M059J (cell line): ENCODE measurements at regions not wholly inside any gene's neighbourhood (a gene's known extent, or its start where the extent isn't known, plus 50 kb on each side); places are given as distances from the start of the nearest gene placed in this dataset.

Experiments
- DNase-seq: peaks from one replicate; pipeline ENCODE4 v3.0.0-alpha.2; 2012; ENCODE audit warnings: low read depth

GRCh38 chr3:157626817-157627216, 123.6 kb upstream of the VEPH1 start:
- DNase-seq: no peak

DNA sequence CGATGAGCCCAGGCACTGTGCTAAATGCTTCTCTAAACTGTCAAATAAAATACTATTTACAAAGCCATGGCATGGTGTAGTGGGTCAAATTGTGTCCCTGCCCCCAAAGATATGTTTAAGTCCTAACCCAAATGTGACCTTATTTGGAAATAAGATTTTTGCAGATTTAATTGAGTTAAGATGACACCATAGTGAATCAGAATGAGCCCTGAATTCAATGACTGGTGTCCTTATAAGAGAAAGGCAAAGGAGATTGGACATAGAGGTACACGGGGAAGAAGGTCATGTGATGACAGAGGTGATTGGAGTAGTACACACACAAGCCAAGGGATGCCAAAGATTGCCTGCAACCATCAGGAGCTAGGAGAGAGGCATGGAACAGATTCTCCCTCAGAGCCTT, 121.6 kb upstream of the VEPH1 start:
- peak; percentile 54 for DNase-seq

DNA sequence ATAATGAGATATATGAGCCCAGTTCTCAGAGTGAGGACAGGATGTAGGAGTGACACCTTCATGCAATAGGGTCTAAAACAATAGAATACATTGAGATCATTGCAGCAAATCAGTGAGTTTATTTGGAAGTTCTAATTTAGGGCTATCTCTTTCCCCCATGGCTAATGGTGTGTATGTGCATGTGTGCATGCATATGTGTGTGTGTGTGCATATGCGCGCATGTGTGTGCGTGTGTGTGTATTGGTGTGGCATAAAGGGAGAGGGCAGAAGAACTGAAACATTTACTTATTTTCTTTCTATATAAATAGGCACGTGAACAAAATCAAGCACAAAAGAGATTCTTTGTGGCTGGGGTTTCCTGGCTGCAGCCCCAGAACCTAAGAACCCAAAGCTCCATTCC, 115.7 kb upstream of the VEPH1 start:
- no peak for DNase-seq

DNA sequence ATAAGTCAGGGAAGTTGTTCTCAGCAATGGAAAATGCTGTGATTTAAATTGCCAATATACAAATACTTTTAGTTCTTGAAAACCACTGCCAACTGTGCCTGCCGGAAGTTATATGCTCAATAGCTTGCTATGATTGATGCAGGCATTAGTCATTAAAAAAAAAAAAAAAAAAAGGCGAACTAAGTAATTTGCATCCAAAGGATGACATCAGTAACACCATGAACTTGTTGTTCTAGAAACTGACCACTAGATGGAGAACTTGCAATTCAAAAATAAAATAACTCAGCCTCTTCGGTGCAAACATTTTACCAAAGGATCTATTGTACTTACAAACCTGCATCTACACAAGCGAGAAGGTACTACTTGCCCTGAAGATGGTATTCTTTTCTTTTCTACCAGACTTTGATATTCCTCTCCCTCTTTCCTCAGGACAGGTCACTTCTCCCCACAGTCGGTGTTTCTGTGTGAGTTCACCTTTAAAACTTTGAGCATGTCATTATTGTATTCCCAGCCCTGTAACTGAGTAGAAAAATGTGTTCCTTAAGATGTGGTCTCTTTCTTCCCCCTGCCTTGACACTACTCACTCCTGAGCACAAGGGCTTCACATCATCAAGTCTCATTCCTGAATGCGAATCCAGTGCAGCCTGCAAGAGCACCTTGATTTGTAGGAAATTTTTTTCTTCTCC, 115.0 kb upstream of the VEPH1 start:
- peak; percentile 87 for DNase-seq

- DNase-seq: no peak
These were observed 111.7 kb upstream of the VEPH1 start for GRCh38 chr3:157614896-157615295.

GRCh38 chr3:157611536-157612076, 108.4 kb upstream of the VEPH1 start:
- DNase-seq: peak; percentile 27

GRCh38 chr3:157610876-157611535, 107.8 kb upstream of the VEPH1 start:
- DNase-seq: no peak

GRCh38 chr3:157607826-157608405, 104.7 kb upstream of the VEPH1 start:
- no peak for DNase-seq

- DNase-seq: no peak
These were observed 103.6 kb upstream of the VEPH1 start for GRCh38 chr3:157606852-157607197.

GRCh38 chr3:157606011-157606851, 103.0 kb upstream of the VEPH1 start:
- DNase-seq: peak; percentile 82

GRCh38 chr3:157605356-157605755, 102.1 kb upstream of the VEPH1 start:
- no peak for DNase-seq

DNA sequence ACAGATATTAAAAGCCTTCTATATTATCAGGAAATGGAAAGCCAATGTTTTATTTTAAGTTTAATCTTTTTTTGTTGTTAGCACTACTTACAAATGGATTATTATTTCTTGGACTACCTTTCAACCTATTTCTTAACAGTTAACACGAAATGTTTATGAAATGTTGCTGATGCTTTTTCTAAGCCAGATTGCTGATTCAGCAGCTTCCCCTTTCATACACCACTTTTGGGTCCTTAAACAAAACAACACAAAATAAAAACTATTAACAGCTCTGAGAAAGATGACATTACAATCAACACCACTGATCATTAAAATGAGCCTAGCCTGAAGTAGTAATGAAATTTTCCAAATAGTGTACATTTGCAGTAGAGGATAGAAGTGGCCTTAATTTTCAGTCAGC, 99.2 kb upstream of the VEPH1 start:
- DNase-seq: no peak

GRCh38 chr3:157595259-157595658, 92.0 kb upstream of the VEPH1 start:
- DNase-seq: no peak

DNA sequence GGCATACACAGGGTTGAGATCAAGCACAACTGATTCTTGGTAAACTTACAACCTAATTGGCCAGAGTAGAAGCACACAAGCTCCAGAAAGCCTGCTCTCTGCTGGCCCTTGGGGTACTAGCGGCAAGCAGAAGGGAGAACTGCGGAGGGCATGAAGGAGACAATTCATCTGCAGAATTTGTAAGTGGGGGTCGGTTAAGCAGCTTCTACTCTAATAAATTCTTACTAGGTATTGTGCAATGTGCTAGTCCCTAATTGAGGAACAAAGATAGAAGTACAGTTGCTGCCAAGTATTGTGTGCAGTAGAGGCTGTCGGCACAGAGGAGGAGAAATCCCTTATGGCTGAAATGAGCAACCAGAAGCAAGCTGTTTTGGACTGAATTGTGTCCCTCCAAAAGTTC, 91.2 kb upstream of the VEPH1 start:
- DNase-seq: no peak

DNA sequence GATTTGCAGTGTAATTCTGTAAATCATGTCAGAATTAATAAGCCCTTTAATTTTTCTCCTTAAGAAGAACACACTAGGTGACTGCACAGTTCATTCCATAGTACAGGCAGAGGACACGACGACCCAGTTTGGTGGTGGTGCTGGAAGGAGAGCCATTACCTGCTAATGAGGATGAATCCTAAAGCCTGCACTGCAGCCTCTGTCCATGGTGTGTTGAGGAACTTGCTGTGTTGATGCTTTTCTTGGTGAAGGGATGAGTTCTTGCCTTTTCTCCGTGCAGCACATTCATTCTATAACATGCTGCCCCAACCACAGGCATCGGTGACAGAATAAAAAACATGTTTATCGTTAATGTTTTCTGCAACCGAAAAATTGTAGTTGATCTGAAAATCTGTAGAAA, 89.6 kb upstream of the VEPH1 start:
- no peak for DNase-seq

- no peak for DNase-seq
These were observed 87.1 kb upstream of the VEPH1 start for GRCh38 chr3:157590273-157590672.

DNA sequence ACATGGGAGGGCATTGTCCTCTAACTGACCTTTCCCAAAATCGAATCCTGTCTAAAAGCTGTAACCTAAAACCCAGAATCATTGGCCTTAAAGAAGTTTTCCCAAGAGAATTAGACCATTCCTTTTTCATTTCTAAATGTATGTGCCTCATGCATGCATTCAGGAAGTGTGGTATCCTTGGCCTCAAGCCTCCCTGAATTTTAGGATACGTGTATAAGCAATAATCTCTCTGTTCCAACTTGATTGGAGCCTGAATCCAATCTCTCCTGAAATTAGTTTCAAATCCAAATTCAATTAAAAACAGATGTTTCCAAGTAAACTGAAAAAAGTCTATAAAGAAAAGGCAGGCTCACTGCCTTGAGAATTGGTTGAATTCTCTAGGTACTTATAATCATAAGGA, 86.0 kb upstream of the VEPH1 start:
- no peak for DNase-seq

GRCh38 chr3:157588386-157589060, 85.3 kb upstream of the VEPH1 start:
- DNase-seq: no peak

GRCh38 chr3:157586293-157586692, 83.1 kb upstream of the VEPH1 start:
- no peak for DNase-seq

DNA sequence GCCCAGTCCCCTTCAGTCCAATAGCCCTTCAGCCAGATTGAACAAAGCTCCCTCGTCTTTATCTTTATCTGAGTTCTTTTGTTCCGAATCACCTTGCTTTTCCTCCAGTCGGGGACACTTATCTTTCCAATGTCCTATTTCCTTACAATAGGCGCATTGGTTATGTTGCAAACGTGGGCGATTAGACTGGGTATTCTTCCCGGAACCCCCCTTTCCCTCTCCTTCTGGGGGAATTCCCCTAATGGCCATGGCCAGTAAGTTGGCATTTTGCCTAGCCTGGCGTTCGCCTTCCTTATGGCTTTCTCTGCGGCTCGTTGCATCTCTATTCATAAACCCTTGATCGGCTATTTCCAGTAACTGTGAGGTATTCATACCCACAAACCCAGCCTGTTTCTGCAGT, 82.2 kb upstream of the VEPH1 start:
- no peak for DNase-seq

DNA sequence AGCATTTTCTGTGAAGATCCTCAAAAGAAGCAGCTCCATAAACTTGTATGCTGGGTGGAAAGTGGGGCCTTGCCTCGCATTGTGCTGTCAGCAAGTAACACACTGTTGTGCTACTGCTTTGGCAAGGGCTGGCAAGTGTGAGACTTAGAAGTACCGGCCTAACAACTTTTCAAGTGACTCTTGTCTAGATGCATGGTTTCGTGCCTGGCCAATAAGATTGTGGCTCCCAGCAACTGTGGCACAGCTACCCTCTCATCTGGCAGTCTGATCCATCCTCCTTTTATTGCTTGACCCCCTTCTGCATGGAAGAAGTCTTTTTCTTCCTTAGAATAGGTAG, 79.4 kb upstream of the VEPH1 start:
- no peak for DNase-seq
